ENCODE measurements at regions not wholly inside any gene's neighbourhood (a gene's known extent, or its start where the extent isn't known, plus 50 kb on each side); places are given as distances from the start of the nearest gene placed in this dataset.

DNA sequence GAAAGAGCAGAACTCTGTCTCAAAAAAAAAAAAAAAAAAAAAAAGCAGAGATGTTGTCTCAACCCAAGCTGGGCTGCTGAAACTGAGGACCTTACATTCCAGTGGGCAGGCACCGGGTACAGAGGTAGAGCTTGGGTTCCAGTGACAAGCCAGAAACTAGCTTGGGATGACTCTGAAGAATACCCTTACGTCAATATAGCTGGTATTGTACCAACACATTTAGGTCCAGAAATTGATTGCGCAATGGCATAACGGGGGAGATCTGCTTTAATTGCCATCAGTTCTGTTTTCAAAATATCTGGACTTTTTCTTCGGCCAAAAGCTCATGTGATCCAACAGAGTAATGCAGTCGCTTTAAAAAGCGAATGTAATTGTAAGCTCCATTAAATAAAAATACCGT is 103.1 kb upstream of the UBL3 start:
- TF ChIP-seq TCF7L2 (IDR thresholded peaks at IDR 0.05; ENCODE audit: low read depth, low read length) = no peak
- no peak for TF ChIP-seq SIN3A (IDR thresholded peaks at IDR 0.05; ENCODE audit: borderline replicate concordance, insufficient read depth, low read depth, low read length)
- TF ChIP-seq POLR2AphosphoS5 (IDR thresholded peaks at IDR 0.05; ENCODE audit: low read depth, low read length) = no peak
- no peak for TF ChIP-seq CTCF (IDR thresholded peaks at IDR 0.05)
- no peak for TF ChIP-seq REST (IDR thresholded peaks at IDR 0.05; ENCODE audit: insufficient read depth in 1 of 2, low read depth in 2 of 2, low read length in 1 of 2)
- BruUV-seq (replicated peaks) = no TSS peak
- H3K36me3 ChIP-seq (ENCODE audit: control insufficient read depth, insufficient read depth, low read length) = no peaks in the 10 kb centered on the region
- ChIA-PET CTCF (no interaction called here), POLR2A (no interaction called here)
- in situ Hi-C loops (cut with HindIII; ENCODE audit: low pct_unique_long_range_greater_than_20kb, low sequenced_read_pairs) = no loop called here
- no peaks in the 10 kb centered on the region for H3K4me1 ChIP-seq (ENCODE audit: control insufficient read depth, insufficient read depth, low read length)
- H3K9me3 ChIP-seq (ENCODE audit: control insufficient read depth, insufficient read depth, low read depth, low read length) = no peaks in the 10 kb centered on the region
- H3K27me3 ChIP-seq (ENCODE audit: control insufficient read depth, insufficient read depth, low read length) = no peaks in the 10 kb centered on the region
- no peak for ATAC-seq
- H3K4me3 ChIP-seq (ENCODE audit: low read depth in 2 of 2, low read length in 2 of 2) = no peak overlapping the region
- no peak overlapping the region for H3K27ac ChIP-seq (ENCODE audit: low read length)
- DNase-seq (ENCODE audit: low read depth, low spot score) = no peak
- intact Hi-C loops (cut with micrococcal nuclease; ENCODE audit: unreplicated experiment) = loop anchor here (1.0 kb wide), 1 partner anchor 29 kb away; no protein-coding TSS in a partner anchor

DNA sequence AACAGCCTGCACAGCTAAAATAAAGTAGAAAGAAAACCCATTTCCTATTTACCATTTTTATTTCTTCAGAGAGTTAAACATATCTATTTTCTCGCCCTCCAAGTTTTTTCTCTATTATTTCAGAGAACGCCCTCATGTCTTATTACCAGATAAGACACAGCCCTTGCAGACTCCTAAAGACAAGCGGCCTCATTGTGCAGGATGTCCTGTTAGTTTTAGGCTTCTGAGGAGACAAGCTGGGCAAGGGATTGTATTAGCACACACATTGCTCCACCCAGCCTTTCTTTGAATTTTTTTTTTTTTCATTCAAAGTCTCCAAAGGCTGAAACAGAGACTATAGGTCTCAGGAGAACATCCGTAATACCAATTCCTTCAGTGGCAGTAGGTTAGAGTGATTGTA is 101.8 kb upstream of the UBL3 start:
- in situ Hi-C loops (cut with HindIII; ENCODE audit: low pct_unique_long_range_greater_than_20kb, low sequenced_read_pairs) = no loop called here

More for the DNA sequence above, 101.8 kb upstream of the UBL3 start:
- TF ChIP-seq REST (IDR thresholded peaks at IDR 0.05; ENCODE audit: insufficient read depth in 1 of 2, low read depth in 2 of 2, low read length in 1 of 2) = no peak
- no peak for TF ChIP-seq POLR2AphosphoS5 (IDR thresholded peaks at IDR 0.05; ENCODE audit: low read depth, low read length)
- no peak for TF ChIP-seq CTCF (IDR thresholded peaks at IDR 0.05)
- no peak for TF ChIP-seq SIN3A (IDR thresholded peaks at IDR 0.05; ENCODE audit: borderline replicate concordance, insufficient read depth, low read depth, low read length)
- TF ChIP-seq TCF7L2 (IDR thresholded peaks at IDR 0.05; ENCODE audit: low read depth, low read length) = no peak
- no peak for DNase-seq (ENCODE audit: low read depth, low spot score)
- ChIA-PET POLR2A (no interaction called here), CTCF (no interaction called here)
- ATAC-seq = no peak
- intact Hi-C loops (cut with micrococcal nuclease; ENCODE audit: unreplicated experiment) = no loop called here
- H3K36me3 ChIP-seq (ENCODE audit: control insufficient read depth, insufficient read depth, low read length) = no peaks in the 10 kb centered on the region
- H3K4me1 ChIP-seq (ENCODE audit: control insufficient read depth, insufficient read depth, low read length) = no peaks in the 10 kb centered on the region
- H3K4me3 ChIP-seq (ENCODE audit: low read depth in 2 of 2, low read length in 2 of 2) = no peak overlapping the region
- H3K27ac ChIP-seq (ENCODE audit: low read length) = no peak overlapping the region
- BruUV-seq (replicated peaks) = no TSS peak
- H3K9me3 ChIP-seq (ENCODE audit: control insufficient read depth, insufficient read depth, low read depth, low read length) = no peaks in the 10 kb centered on the region
- H3K27me3 ChIP-seq (ENCODE audit: control insufficient read depth, insufficient read depth, low read length) = no peaks in the 10 kb centered on the region
